Esophagus (tissue), 2 donors: ENCODE measurements at regions not wholly inside any gene's neighbourhood (a gene's known extent, or its start where the extent isn't known, plus 50 kb on each side); places are given as distances from the start of the nearest gene placed in this dataset.

Experiments used
- H3K27ac ChIP-seq, 2 donors: one replicate each; pipeline ENCODE4 v1.5.1; 2013; ENCODE audit warnings: low read depth in 2 of 2, mild to moderate bottlenecking in 2 of 2, inconsistent platforms in 1 of 2, low read length in 1 of 2, moderate library complexity in 1 of 2
- H3K27me3 ChIP-seq, 2 donors: one replicate each; pipeline ENCODE4 v1.6.1; 2013; ENCODE audit warnings: low read length in 2 of 2, control low read depth in 1 of 2, mild to moderate bottlenecking in 1 of 2; ENCODE audit not compliant: insufficient read depth in 2 of 2, control insufficient read depth in 1 of 2
- H3K36me3 ChIP-seq, 2 donors: one replicate each; pipeline ENCODE4 v1.6.1; 2013; ENCODE audit warnings: low read length in 1 of 2; ENCODE audit not compliant: control insufficient read depth in 2 of 2, insufficient read depth in 2 of 2
- H3K4me1 ChIP-seq, 2 donors: one replicate each; pipeline ENCODE4 v1.6.1; 2013; ENCODE audit warnings: low read length in 1 of 2; ENCODE audit not compliant: control insufficient read depth in 2 of 2, insufficient read depth in 2 of 2
- H3K4me3 ChIP-seq, 2 donors: one replicate each; pipeline ENCODE4 v1.5.1; 2013; ENCODE audit warnings: low read length in 2 of 2, mild to moderate bottlenecking in 2 of 2, low read depth in 1 of 2, moderate library complexity in 1 of 2
- H3K9me3 ChIP-seq, 2 donors: one replicate each; pipeline ENCODE4 v1.6.1; 2013; ENCODE audit warnings: mild to moderate bottlenecking in 2 of 2, low read depth in 1 of 2, low read length in 1 of 2, moderate library complexity in 1 of 2; ENCODE audit not compliant: control insufficient read depth in 2 of 2, insufficient read depth in 1 of 2
- WGBS, 2 donors: extraction: QIAGEN DNeasy Blood & Tissue Kit; methylation state at CpG; one replicate each; pipeline ENCODE4 v1.1.7; 2013; 5-methylcytosine and 5-hydroxymethylcytosine counted together
- donor health status: healthy with polysubstance abuse.
- donor health status: Bipolar disorder and iron deficiency.

DNA sequence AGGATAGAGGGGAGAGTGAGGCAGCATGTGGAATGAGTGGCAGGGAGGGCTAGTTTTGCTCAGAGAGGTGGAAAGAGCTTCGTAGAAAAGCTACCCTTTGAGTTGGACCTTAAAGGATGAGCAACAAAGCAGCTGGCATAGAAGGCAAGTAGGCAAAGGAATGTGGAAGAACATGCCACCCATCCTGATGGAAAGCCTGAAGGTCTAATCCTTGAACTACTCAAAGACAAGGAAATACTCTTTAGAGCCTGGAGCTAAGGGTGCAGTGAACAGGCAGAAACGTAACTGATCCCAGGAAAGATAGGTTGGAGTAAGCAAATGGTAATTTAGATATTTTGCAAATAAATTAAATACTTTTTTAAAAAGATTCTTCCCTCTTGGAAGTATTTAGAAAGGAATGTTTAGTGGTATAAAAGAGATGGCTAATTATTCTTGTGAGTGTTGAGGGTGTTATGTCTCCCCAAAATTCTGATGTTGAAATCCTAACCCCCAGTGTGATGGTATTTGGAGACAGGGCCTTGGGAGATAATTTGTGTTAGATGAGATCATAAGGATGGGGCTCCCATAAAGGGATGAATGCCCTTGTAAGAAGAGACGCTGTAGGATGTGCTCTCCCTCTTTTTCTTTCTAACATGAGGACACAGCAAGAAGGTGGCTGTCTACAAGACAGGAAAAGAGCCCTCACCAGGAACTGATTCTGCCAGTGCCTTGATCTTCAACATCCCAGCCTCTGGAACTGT is 308.1 kb upstream of the RUNX1 start:
- Histone ChIP-seq H3K27me3 (no peaks in the 10 kb centered on the region), H3K9me3 (no peaks in the 10 kb centered on the region), H3K27ac (no peak overlapping the region), H3K36me3 (no peaks in the 10 kb centered on the region), H3K4me1 (peaks cover 0 to 2% of the 10 kb centered on the region in 2 donors), H3K4me3 (no peak overlapping the region)
- 63 to 70% methylated on average over 3 of the region's 3 CpGs for WGBS, 2 donors

DNA sequence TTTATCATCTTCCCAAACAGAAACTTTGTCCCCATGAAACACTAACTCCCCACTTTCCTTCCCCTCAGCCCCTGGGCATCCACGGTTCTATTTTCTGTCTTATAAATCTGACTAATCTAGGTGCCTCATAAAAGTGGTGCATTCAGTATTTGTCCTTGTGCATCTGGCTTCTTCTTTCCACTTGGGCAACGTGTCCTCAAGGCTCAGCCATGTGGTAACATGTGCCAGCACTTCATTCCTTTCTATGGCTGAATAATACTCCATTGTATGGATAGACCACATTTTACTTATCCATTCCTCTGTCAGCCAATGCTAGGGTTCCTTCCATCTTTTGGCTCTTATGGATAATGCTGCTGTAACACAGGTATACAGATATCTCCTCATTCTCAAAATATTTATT is 305.0 kb upstream of the RUNX1 start:
- 85 to 86% methylated on average over 2 of the region's 2 CpGs for WGBS, 2 donors
- H3K27ac ChIP-seq: no peak overlapping the region
- H3K36me3 ChIP-seq: no peaks in the 10 kb centered on the region
- H3K27me3 ChIP-seq: no peaks in the 10 kb centered on the region
- no peak overlapping the region for H3K4me3 ChIP-seq
- peaks cover 0 to 3% of the 10 kb centered on the region in 2 donors for H3K4me1 ChIP-seq
- H3K9me3 ChIP-seq: no peaks in the 10 kb centered on the region

DNA sequence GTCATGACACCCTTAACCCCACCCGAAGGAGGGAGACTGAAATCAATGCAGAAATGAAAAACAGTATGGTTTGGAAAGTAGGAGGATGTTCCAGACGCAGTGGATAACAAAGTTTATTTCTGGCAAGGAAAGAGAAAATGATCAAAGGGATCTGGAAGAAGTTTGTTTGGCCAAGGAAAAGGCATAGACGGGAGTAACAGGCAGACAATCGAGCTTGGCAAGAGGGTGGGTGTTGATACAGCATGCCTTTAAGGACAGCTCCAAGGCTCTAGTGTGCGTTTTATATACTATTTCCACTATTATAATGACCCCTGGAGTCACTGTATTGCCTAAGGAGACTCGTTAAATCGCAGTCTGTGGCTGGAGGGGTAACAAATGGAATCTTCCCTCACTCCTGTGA is 303.7 kb upstream of the RUNX1 start:
- WGBS, 2 donors: 33 to 53% methylated on average over 7 of the region's 7 CpGs
- Histone ChIP-seq H3K4me1 (peaks cover 0 to 3% of the 10 kb centered on the region in 2 donors), H3K27me3 (no peaks in the 10 kb centered on the region), H3K9me3 (no peaks in the 10 kb centered on the region), H3K4me3 (no peak overlapping the region), H3K36me3 (no peaks in the 10 kb centered on the region), H3K27ac (no peak overlapping the region)

DNA sequence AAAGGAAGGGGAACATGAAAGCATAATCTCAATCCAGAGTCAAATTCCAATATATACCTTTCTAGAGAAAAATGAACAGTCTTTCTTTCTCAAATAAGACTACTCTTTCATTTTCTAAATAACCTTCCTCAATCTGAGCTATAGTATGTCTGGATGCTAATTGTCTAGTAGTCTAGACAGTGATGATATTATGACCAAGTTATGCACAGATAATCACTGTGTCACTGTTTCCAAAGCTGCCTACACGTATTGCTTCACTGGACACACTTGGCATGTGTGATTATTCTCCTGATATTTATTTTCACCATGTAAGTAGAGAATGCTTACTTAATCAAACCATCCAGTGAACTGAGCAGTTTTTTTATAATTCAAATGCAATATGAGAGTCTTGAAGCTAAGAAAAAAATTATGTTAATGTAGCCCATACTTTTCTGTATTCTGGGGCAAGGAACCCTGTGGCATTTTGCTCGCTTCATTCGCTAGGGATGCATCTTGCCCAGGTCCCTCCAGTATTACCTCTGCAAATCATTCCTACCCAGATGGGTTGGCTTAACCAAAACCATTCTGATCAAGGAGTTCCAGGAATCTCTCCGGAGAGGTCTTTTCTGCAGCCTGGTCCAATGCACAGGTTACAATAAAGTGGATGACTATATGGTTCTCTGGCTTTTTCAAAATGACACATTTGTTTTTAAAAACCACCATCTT is 303.1 kb upstream of the RUNX1 start:
- no peaks in the 10 kb centered on the region for H3K9me3 ChIP-seq
- H3K27me3 ChIP-seq: no peaks in the 10 kb centered on the region
- no peaks in the 10 kb centered on the region for H3K36me3 ChIP-seq
- H3K27ac ChIP-seq: no peak overlapping the region
- peaks cover 0 to 3% of the 10 kb centered on the region in 2 donors for H3K4me1 ChIP-seq
- no peak overlapping the region for H3K4me3 ChIP-seq
- WGBS, 2 donors: 66 to 71% methylated on average over 4 of the region's 4 CpGs

DNA sequence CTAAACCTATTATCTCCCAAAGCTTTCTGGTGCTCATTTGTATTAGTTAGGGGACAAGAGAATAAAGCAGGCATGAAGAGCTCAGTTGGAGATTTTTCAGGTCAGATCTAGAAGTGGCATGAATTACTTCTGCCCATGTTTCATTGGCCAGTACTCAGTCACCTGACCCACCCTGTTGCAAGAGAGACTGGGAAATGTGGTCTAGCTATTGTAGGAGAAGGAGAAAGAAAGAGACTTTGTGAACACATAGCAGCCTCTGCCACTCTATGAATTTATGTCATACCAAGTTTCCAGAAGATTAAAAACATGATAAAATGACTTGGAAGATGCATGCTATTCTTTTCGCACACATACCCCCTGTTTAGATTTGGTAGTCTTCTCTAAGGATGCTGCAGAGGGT is 302.3 kb upstream of the RUNX1 start:
- H3K9me3 ChIP-seq: no peaks in the 10 kb centered on the region
- H3K27me3 ChIP-seq: no peaks in the 10 kb centered on the region
- no peaks in the 10 kb centered on the region for H3K36me3 ChIP-seq
- H3K27ac ChIP-seq: no peak overlapping the region
- 88 to 89% methylated on average over 1 of the region's 1 CpG for WGBS, 2 donors
- H3K4me1 ChIP-seq: peaks cover 0 to 3% of the 10 kb centered on the region in 2 donors
- H3K4me3 ChIP-seq: no peak overlapping the region

DNA sequence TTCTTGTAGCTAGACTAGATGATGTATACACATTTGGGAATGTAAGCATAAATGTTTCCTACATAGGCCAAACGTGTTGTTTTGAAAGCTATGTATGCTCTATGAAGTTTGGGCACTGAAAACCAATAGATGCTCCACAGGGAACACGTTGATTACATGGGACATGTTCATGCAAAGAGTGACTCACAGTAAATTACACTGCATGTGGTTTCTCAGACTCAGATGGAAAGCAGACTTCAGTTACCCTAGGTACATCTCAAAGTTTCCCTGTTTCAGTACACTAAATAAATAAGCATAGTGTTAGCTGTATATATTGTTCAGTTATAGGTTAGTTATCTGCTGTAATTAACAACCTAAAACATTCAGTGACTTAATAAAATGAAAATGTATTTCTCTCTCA is 301.9 kb upstream of the RUNX1 start:
- no peaks in the 10 kb centered on the region for H3K27me3 ChIP-seq
- H3K9me3 ChIP-seq: no peaks in the 10 kb centered on the region
- H3K4me3 ChIP-seq: no peak overlapping the region
- H3K4me1 ChIP-seq: peaks cover 0 to 3% of the 10 kb centered on the region in 2 donors
- WGBS, 2 donors: 39 to 45% methylated on average over 2 of the region's 2 CpGs
- no peak overlapping the region for H3K27ac ChIP-seq
- H3K36me3 ChIP-seq: no peaks in the 10 kb centered on the region

DNA sequence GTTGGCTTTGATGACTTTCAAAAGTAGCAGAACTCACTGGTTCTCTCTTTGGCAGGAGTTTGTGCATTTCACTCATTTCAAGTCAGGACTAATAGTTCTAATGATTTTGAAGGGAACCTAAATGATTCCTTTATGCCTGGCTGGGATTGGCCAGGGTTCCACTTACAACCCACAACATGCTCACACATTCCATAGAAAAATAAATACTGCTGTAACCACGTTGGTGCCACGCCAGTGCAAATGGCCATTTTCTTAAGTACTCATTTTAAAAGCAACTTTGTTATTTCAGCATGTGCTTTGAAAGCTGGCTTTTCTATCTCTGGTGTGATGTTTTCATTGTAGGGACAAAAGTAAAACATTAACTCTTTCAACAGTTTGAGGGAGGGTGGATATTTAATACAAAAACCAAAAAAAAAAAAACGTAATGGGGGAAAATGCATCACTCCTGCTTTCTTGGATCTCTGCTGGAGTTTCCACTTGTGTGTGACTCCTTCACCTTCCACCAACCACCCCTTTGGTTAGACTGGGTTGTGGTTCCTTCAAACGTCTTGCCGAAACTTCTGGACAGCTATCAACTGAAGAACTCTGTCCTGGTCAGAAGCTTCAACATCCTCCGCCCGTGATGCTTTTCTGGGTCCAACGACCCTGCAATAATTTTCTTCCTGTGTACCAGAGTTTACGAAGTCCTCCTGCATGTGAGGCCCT is 300.4 kb upstream of the RUNX1 start:
- peaks cover 0 to 3% of the 10 kb centered on the region in 2 donors for H3K4me1 ChIP-seq
- H3K27me3 ChIP-seq: peaks cover 0 to 2% of the 10 kb centered on the region in 2 donors
- 49 to 57% methylated on average over 9 of the region's 9 CpGs for WGBS, 2 donors
- H3K27ac ChIP-seq: no peak overlapping the region
- H3K36me3 ChIP-seq: no peaks in the 10 kb centered on the region
- H3K9me3 ChIP-seq: no peaks in the 10 kb centered on the region
- H3K4me3 ChIP-seq: no peak overlapping the region

DNA sequence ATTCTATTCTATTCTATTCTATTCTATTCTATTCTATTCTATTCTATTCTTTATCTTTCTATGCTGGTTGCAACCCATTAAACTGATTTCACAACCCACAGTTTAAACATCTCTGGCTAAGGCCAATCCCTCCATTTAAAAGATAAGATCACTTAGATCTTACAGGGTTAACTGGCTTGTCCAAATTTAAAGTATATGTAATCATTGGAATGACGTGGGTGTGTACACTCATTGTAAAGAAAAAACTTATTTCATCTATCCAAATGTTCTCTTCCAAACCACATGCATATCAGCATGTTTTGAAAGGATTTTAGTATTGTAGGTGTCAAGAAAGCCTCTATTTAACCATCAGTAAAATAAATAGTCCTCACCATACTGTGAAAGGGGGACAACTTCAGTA is 299.6 kb upstream of the RUNX1 start:
- Histone ChIP-seq H3K36me3 (no peaks in the 10 kb centered on the region), H3K27ac (no peak overlapping the region)
- WGBS, 2 donors: 23 to 42% methylated on average over 1 of the region's 1 CpG

DNA sequence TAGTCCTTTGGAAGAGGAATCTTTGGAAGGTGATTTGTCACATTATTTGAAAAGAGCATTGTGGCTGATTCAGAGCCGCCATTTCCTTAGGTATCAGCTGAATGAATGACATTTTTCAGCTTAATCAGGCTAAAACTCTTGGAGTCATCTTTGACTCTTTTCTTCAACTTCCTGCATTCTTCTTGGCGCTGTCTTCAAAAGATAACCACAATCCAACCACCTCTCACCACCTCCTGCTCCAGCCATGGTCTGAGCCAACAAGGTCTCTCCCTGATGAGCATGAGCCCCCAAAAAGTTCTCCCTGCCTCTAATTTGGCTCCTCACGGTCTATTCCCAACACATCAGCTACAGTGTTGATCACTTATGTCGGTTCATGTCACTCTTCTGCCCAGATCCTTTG is 297.6 kb upstream of the RUNX1 start:
- H3K36me3 ChIP-seq: no peaks in the 10 kb centered on the region

More for the DNA sequence above, 299.6 kb upstream of the RUNX1 start:
- no peaks in the 10 kb centered on the region for H3K9me3 ChIP-seq
- H3K4me3 ChIP-seq: no peak overlapping the region
- H3K4me1 ChIP-seq: peaks cover 0 to 3% of the 10 kb centered on the region in 2 donors
- peaks cover 0 to 2% of the 10 kb centered on the region in 2 donors for H3K27me3 ChIP-seq

More for the DNA sequence above, 297.6 kb upstream of the RUNX1 start:
- Histone ChIP-seq H3K27ac (no peak overlapping the region), H3K4me3 (no peak overlapping the region), H3K9me3 (no peaks in the 10 kb centered on the region), H3K4me1 (peaks cover 0 to 3% of the 10 kb centered on the region in 2 donors), H3K27me3 (peaks cover 0 to 2% of the 10 kb centered on the region in 2 donors)
- WGBS, 2 donors: 92 to 94% methylated on average over 4 of the region's 4 CpGs
